ENCODE measurements at regions not wholly inside any gene's neighbourhood (a gene's known extent, or its start where the extent isn't known, plus 50 kb on each side); places are given as distances from the start of the nearest gene placed in this dataset.

DNA sequence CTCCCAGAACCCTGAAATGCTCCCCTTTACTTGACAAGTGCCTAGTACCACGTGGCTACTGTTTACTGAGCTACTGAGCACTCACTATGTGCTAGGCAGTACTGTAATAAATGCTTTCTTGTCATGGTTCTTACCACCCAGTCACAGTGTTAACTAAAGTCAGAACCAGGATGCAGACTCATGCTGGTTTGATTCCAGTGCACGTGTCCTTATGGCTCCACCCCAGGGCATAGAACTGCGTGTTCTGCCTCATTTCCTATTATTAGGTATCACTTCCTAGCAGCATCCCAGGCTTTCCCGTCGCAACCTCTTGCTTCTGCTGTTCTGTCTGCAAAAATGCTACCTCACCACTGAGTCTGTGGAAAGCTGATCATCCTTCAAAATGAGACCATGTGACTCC, 71.7 kb upstream of the DOCK1 start:
- no peak for TF ChIP-seq POLR2AphosphoS5 (IDR thresholded peaks at IDR 0.05)
- TF ChIP-seq, protein P1, sequence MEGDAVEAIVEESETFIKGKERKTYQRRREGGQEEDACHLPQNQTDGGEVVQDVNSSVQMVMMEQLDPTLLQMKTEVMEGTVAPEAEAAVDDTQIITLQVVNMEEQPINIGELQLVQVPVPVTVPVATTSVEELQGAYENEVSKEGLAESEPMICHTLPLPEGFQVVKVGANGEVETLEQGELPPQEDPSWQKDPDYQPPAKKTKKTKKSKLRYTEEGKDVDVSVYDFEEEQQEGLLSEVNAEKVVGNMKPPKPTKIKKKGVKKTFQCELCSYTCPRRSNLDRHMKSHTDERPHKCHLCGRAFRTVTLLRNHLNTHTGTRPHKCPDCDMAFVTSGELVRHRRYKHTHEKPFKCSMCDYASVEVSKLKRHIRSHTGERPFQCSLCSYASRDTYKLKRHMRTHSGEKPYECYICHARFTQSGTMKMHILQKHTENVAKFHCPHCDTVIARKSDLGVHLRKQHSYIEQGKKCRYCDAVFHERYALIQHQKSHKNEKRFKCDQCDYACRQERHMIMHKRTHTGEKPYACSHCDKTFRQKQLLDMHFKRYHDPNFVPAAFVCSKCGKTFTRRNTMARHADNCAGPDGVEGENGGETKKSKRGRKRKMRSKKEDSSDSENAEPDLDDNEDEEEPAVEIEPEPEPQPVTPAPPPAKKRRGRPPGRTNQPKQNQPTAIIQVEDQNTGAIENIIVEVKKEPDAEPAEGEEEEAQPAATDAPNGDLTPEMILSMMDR (IDR thresholded peaks at IDR 0.05), result no peak
